ENCODE measurements at regions not wholly inside any gene's neighbourhood (a gene's known extent, or its start where the extent isn't known, plus 50 kb on each side); places are given as distances from the start of the nearest gene placed in this dataset.

- POLR2A ChIA-PET: no interaction called here
- WGBS (ENCODE audit: low lambda C conversion rate): 65% methylated on average over 2 of the region's 2 CpGs
Observed at GRCh38 chr1:229920683-229921082, 146.4 kb upstream of the GALNT2 start.

GRCh38 chr1:229922249-229922648 lies 144.8 kb upstream of the GALNT2 start:
- no peaks in the 10 kb centered on the region for H3K27me3 ChIP-seq (ENCODE audit: insufficient read depth)
- H2AFZ ChIP-seq (ENCODE audit: low read depth): no peak overlapping the region
- H3K4me3 ChIP-seq (ENCODE audit: low read depth in 2 of 2, low read length in 1 of 2): no peak overlapping the region
- no peaks in the 10 kb centered on the region for H3K9me3 ChIP-seq
- H3K9me2 ChIP-seq: no peaks in the 10 kb centered on the region
- CTCF ChIA-PET: no interaction called here
- H3K27ac ChIP-seq (ENCODE audit: low read depth in 2 of 2, low read length in 1 of 2): peak overlapping the region in 1 of 2 experiments; percentile 82; a peak in 2 of 4 replicates
- H4K20me1 ChIP-seq (ENCODE audit: insufficient read depth): no peaks in the 10 kb centered on the region
- no peak overlapping the region for H3K9ac ChIP-seq
- POLR2A ChIA-PET: interaction anchor here (1.2 kb wide), 1 partner anchor 28 kb away, joined by 4 read pairs; no protein-coding TSS in a partner anchor
- 50% methylated on average over 7 of the region's 7 CpGs for WGBS (ENCODE audit: low lambda C conversion rate)
- peaks cover 0 to 9% of the 10 kb centered on the region in 2 experiments; a peak in 2 of 4 replicates for H3K4me1 ChIP-seq (ENCODE audit: control insufficient read depth in 1 of 2, insufficient read depth in 2 of 2, low read depth in 1 of 2, low read length in 1 of 2)
- H3K79me2 ChIP-seq (ENCODE audit: insufficient read depth): no peaks in the 10 kb centered on the region
- H3K36me3 ChIP-seq (replicated peaks in 1 of 2; ENCODE audit: control insufficient read depth in 1 of 2, insufficient read depth in 2 of 2, low read length in 1 of 2): no peaks in the 10 kb centered on the region
- no peak overlapping the region for H3K4me2 ChIP-seq
- DNase-seq: peak; percentile 34
- H3F3A ChIP-seq (replicated peaks; ENCODE audit: insufficient read depth): no peaks in the 10 kb centered on the region
- TF ChIP-seq MXI1 (IDR thresholded peaks at IDR 0.05; ENCODE audit: low read depth, low read length) (peak; percentile 89), REST (IDR thresholded peaks at IDR 0.05; ENCODE audit: low read depth, low read length) (no peak), EP300 (IDR thresholded peaks at IDR 0.05; ENCODE audit: borderline replicate concordance in 1 of 2, low read depth in 1 of 2, low read length in 1 of 2) (peak in 1 of 2 experiments; percentile 69; a peak in 2 of 4 replicates), PBX3 (IDR thresholded peaks at IDR 0.05) (no peak), FOXM1 (IDR thresholded peaks at IDR 0.05; ENCODE audit: low read depth) (no peak), MEF2A (IDR thresholded peaks at IDR 0.05; ENCODE audit: borderline replicate concordance, low read depth) (no peak)

More at GRCh38 chr1:229920683-229921082, 146.4 kb upstream of the GALNT2 start:
- no peaks in the 10 kb centered on the region for H3K9me3 ChIP-seq
- no peak overlapping the region for H3K27ac ChIP-seq (ENCODE audit: low read depth in 2 of 2, low read length in 1 of 2)
- no peaks in the 10 kb centered on the region for H3K27me3 ChIP-seq (ENCODE audit: insufficient read depth)
- no peaks in the 10 kb centered on the region for H3K36me3 ChIP-seq (replicated peaks in 1 of 2; ENCODE audit: control insufficient read depth in 1 of 2, insufficient read depth in 2 of 2, low read length in 1 of 2)
- no peak overlapping the region for H3K4me2 ChIP-seq
- no peaks in the 10 kb centered on the region for H4K20me1 ChIP-seq (ENCODE audit: insufficient read depth)
- TF ChIP-seq RCOR1 (IDR thresholded peaks at IDR 0.05; ENCODE audit: low read length): no peak
- no peak for TF ChIP-seq GATA2 (CRISPR knock-in tag; IDR thresholded peaks at IDR 0.05)
- TF ChIP-seq NRF1 (IDR thresholded peaks at IDR 0.05; ENCODE audit: low read depth, low read length): no peak
- TF ChIP-seq FOXJ3 (CRISPR knock-in tag; IDR thresholded peaks at IDR 0.05): no peak
- no peak for TF ChIP-seq TCF12 (IDR thresholded peaks at IDR 0.05)
- no peak for TF ChIP-seq SIN3A (IDR thresholded peaks at IDR 0.05; ENCODE audit: borderline replicate concordance, low read depth, low read length)
- TF ChIP-seq GABPA (IDR thresholded peaks at IDR 0.05; ENCODE audit: low read depth): no peak
- no peak for TF ChIP-seq MAX (IDR thresholded peaks at IDR 0.05; ENCODE audit: low read depth)
- TF ChIP-seq EP300 (IDR thresholded peaks at IDR 0.05; ENCODE audit: borderline replicate concordance in 1 of 2, low read depth in 1 of 2, low read length in 1 of 2): no peak
- no peak for TF ChIP-seq YY1 (IDR thresholded peaks at IDR 0.05; ENCODE audit: low read depth)
- TF ChIP-seq EZH2phosphoT487 (IDR thresholded peaks at IDR 0.05; ENCODE audit: borderline replicate concordance, low read depth): no peak
- no peak for TF ChIP-seq MXI1 (IDR thresholded peaks at IDR 0.05; ENCODE audit: low read depth, low read length)
- no peak for TF ChIP-seq USF1 (IDR thresholded peaks at IDR 0.05; ENCODE audit: borderline replicate concordance, low read depth)
- no peak for TF ChIP-seq CHD2 (IDR thresholded peaks at IDR 0.05; ENCODE audit: low read length, partially characterized antibody)
- TF ChIP-seq RAD21 (IDR thresholded peaks at IDR 0.05; ENCODE audit: low read length): no peak
- no peak for TF ChIP-seq FOSL2 (IDR thresholded peaks at IDR 0.05; ENCODE audit: borderline replicate concordance, low read depth)
- no peak for TF ChIP-seq JUND (IDR thresholded peaks at IDR 0.05)
- no peak for TF ChIP-seq MEF2A (IDR thresholded peaks at IDR 0.05; ENCODE audit: borderline replicate concordance, low read depth)
- no peak for TF ChIP-seq ZBTB33 (IDR thresholded peaks at IDR 0.05; ENCODE audit: borderline replicate concordance, low read depth)
- CTCF ChIA-PET: no interaction called here
- no peak overlapping the region for H3K4me3 ChIP-seq (ENCODE audit: low read depth in 2 of 2, low read length in 1 of 2)
- no peaks in the 10 kb centered on the region for H3K9me2 ChIP-seq
- H3F3A ChIP-seq (replicated peaks; ENCODE audit: insufficient read depth): no peaks in the 10 kb centered on the region
- no peak overlapping the region for H3K9ac ChIP-seq
- DNase-seq: no peak
- no peaks in the 10 kb centered on the region for H3K79me2 ChIP-seq (ENCODE audit: insufficient read depth)
- peaks cover 0 to 9% of the 10 kb centered on the region in 2 experiments; a peak in 2 of 4 replicates for H3K4me1 ChIP-seq (ENCODE audit: control insufficient read depth in 1 of 2, insufficient read depth in 2 of 2, low read depth in 1 of 2, low read length in 1 of 2)
- no peak overlapping the region for H2AFZ ChIP-seq (ENCODE audit: low read depth)

Measured in SK-N-SH (cell line).